Myocyte (in vitro differentiated cells): ENCODE measurements at regions not wholly inside any gene's neighbourhood (a gene's known extent, or its start where the extent isn't known, plus 50 kb on each side); places are given as distances from the start of the nearest gene placed in this dataset.

Experiments used
- DNase-seq: peaks from one replicate; pipeline ENCODE4 v3.0.0-alpha.2; 2012; ENCODE audit warnings: low read depth

GRCh38 chr2:2834516-2835254 lies 503.6 kb upstream of the MYT1L start:
- no peak for DNase-seq

DNA sequence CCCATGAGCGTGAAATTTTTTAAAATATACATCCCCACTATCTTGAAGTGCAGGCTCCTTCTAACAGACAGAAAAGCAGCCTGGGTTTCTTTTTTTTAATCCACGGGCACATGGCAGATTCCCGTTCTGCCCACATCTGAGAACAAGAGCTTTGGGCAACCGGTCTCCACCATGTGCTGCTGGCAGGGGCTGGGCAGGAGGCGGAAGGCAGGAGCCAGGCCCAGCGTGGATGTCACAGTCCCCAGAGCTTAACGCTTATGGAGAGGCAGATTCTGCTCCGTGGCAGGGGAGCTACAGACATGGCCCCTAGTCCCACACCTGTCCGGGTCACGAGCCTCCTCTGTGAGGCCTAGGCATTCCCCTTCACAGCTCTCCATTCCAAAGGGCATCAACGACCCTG lies 503.0 kb upstream of the MYT1L start:
- DNase-seq = no peak

DNA sequence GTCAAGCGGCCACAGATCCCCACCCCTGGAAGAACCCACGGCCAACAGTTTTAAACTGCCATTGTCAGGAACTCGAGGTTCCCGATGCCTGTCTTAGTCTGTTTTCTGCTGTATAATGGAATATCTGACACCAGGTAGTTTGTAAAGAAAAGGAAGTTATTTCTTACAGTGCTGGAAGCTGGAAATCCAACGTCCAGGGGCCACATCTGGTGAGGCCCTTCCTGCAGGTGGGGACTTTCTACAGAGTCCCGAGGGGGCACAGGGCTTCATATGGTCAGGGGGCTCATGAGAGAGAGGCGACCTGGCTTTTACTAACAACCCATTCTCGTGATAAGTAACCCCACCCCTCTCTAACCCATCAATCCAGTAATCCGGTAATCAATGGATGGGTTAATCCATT lies 501.6 kb upstream of the MYT1L start:
- DNase-seq = no peak

DNA sequence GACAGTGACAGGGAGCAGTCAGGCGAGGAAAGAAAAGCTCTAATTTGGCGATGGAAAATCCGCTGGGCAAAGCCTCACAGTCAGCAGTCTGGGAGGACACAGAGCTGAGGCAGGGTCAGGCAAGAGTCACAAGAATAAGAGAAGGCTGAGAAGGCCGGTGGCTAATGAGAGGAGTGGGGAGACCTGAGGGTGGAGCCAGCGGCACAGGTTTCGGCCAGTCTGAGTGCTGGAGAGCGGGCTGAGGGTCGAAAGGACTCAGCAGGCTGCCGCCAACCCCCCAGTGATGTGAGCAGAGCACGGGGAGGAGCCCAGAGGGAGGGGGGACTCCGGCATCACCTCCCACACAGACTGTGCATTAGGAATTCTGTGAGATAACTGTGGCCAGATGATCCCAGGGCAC lies 500.6 kb upstream of the MYT1L start:
- DNase-seq = no peak

DNA sequence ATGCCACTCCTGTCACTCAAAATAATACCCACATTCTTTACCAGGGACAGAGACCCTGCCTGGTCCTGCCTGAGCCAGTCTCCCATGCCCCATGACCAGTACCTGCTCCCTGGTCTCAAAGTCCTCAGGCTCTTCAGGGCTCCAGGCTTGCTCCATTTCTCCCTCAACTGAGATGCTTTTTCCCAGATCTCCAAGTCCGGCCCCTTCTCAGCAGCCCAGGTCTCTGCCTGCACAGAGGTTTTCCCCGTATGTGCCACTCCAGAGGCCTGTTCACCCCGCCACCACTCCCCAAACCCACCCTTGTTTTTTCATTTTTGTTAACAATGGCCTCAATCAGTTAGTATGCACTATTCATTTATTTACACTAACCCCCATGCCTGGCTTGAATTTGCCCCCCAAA lies 499.5 kb upstream of the MYT1L start:
- no peak for DNase-seq

DNA sequence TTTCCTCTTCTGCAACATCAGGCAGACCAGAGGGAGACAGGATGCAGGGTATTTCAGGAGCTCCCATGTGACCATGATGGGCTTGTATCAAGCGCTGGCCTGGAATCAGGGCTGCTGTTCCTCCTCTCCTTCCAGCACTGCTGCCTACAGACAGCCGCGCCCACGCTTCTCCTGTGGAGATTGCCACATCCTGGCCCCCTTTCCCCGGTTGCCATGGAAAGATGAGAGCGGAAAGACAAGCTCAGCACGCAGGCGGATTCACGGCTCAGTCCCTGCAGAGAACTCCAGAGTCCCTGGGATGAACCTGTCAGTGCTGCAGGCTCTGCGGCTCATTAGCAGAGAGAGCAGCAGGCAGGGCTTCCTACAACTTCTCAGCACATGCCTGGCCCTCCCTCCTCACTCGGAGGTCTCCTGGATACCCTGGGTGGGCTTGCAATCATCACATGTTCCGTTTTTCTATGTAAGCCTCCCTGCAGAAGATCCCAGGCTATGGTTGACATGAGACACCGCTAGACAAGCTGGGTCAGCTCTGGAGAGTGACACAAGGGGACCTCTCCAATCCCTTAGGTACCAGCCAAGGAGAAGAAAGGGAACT lies 497.8 kb upstream of the MYT1L start:
- DNase-seq = no peak

GRCh38 chr2:2827761-2828221 lies 496.7 kb upstream of the MYT1L start:
- no peak for DNase-seq

GRCh38 chr2:2827046-2827636 lies 496.1 kb upstream of the MYT1L start:
- no peak for DNase-seq

DNA sequence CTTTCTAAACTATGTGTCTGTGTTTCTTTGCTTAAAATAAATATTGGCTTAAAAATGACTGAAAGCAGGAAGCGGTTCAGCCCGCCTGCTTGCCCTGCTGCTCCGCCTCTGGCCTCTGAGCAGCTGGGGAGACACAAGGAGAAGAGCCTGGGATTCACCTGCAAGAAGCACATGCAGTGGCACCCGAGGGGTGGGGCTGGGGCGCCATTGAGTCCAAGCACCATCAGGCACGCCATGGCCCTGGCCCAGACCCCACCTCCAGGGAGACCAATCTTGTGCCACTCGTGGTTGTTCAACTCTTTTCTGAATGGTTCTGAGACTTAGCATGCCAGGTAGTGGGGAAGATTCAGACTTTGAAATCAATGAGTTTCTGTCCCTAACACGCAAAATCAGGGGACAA lies 495.5 kb upstream of the MYT1L start:
- no peak for DNase-seq

DNA sequence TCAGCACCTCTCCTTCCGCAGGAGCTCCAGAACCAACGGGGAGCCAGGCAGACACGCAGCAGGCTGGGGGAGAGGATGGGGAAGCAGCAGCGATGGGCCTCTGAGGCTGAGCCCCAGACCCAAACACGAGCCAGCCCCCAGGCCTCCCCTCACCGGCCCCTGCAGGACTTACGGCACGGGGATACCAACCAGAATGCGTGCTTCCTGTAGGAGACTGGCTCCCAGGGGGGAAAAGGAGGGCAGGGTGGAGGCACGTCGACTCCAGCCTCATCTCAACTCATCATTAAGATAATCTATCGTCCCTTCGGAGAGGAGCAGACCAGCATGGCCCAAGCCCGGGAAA lies 495.1 kb upstream of the MYT1L start:
- no peak for DNase-seq

- no peak for DNase-seq
These were observed 494.6 kb upstream of the MYT1L start for GRCh38 chr2:2825516-2826208.

DNA sequence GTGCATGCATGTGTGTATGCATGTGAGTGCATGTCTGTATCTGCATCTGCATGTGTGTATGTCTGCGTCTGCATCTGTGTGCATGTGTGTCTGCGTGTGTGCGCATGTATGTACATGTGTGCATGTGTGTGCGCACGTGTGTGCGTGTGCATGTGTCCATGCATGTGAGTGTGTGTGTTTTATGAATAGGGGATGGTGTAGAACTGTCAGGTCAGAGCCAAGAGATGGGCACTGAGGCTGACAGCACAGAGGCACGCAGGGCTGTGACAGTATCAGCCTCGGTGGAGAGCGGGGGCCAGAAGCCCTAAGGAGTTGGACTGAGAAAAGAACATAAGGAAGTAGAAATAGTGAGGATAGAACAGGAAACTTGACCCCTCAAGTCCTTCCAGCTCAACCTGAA lies 494.0 kb upstream of the MYT1L start:
- DNase-seq = no peak

- no peak for DNase-seq
These were observed 493.5 kb upstream of the MYT1L start for GRCh38 chr2:2824588-2824987.

GRCh38 chr2:2823061-2823753 lies 492.1 kb upstream of the MYT1L start:
- DNase-seq = no peak

DNA sequence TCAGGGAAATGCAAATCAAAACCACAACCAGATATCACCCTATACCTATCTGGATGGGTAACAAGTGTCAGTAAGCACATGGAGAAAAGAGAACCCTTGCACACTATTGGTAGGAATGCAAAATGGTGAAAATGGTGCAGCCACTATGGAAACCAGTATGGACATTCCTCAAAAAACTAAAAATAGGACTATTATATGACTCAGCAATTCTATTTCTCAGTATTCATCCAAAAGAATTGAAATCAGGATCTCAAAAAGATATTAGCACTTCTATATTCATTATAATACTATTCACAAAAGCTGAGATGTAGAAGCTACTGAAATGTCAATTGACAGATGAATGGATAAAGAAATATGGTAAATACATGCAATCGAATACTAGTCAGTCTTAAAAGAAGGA lies 491.1 kb upstream of the MYT1L start:
- no peak for DNase-seq

GRCh38 chr2:2812648-2813047 lies 481.6 kb upstream of the MYT1L start:
- DNase-seq = no peak

GRCh38 chr2:2812117-2812516 lies 481.0 kb upstream of the MYT1L start:
- no peak for DNase-seq

DNA sequence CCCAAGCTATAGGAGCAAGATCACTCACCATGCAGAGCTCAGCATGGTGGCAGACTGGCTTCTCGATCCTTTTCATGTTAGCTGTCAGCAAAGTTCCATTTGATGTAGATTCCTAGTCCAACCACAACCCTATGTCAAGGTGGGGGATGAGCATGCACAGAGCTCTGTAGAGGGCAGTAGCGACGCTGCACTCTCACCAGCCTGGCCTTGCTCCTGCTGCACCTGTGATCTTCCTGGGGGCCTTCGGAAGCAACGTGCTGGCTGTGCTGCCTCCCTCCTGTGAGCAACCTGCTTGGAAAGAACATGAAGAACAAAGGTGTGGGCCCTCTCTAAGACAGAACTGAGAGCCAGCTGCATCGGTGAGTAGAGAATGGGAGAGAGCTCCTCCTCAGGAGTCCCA lies 479.4 kb upstream of the MYT1L start:
- DNase-seq = no peak

- no peak for DNase-seq
These were observed 478.7 kb upstream of the MYT1L start for GRCh38 chr2:2809771-2810170.

DNA sequence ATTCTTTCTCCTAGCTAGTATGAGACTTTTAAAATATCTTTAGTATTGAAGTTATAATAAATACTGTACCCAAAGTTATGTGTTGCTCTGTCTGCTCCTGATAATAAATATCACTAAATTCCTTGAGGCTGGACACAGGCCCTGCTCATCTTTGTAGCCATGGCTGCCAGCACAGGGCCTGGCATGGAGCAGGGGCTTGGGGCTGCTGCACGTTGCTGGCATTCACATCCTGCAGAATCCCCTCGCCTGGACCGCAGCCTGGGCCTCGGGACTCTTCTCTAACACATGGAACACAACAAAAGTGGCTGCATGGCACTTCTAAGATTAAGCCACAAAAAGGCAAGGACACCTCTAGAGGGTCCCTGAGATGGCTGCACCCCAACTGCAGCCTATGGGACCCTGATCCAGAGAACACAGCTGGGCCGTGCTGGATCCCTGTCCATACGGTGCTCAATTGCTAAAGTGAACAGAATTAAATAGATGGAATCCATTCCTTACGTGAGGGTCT lies 477.5 kb upstream of the MYT1L start:
- DNase-seq = no peak

DNA sequence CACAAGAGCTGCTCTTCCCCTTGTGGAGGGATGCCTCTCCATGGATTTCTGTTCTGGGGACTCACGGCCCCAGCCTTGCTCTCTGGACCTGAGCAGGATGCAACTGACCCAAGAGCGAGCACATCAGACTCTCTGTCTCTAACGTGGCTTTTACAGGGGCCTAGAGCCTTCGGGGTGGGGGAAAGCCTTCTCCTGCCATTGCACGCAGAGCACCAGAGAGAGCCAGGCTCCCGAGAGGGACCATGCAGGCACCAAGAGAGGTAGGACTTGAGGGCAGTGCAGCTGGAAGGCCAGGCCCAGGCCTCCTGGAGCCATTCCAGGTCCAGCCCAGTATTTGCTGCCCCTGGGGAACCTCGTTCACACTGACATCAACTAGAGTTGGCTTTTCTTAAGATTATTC lies 475.6 kb upstream of the MYT1L start:
- DNase-seq = no peak

DNA sequence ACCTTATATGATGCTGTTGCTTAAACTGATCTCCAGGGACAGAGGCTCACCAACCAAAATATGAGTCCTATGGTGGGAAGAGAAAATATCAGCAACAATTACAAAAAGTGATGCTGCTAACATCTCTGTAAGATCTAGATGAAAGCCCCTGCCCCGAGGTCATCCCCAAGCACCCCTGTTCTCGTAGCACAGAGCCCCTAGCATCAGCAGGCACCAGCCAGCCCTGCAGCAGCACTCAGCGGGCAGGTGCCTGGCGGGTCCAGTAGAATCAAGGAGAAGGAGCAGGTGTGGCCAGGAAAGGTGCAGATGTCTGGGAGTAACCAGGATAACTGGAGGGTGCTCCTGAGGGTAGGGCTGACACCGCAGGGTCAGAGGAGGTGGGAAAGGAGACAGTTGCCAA lies 474.2 kb upstream of the MYT1L start:
- no peak for DNase-seq
